Nephron (organoid): ENCODE measurements at regions not wholly inside any gene's neighbourhood (a gene's known extent, or its start where the extent isn't known, plus 50 kb on each side); places are given as distances from the start of the nearest gene placed in this dataset.

ENCODE experiments used
- H3K27ac Mint-ChIP-seq, 3 experiments: 2 replicates each; pipeline ENCODE4 v1.8.0; 2020; ENCODE audit warnings: mixed read lengths in 3 of 3, mild to moderate bottlenecking in 2 of 3, moderate library complexity in 1 of 3
- H3K27me3 Mint-ChIP-seq: 2 replicates; pipeline ENCODE4 v1.8.0; 2021; ENCODE audit warnings: low read depth, mild to moderate bottlenecking, moderate library complexity, mixed read lengths
- H3K36me3 Mint-ChIP-seq: 2 replicates; pipeline ENCODE4 v1.8.0; 2020; ENCODE audit warnings: low read depth, mixed read lengths
- H3K4me1 Mint-ChIP-seq: 2 replicates; pipeline ENCODE4 v1.8.0; 2020; ENCODE audit warnings: mixed read lengths
- H3K4me3 Mint-ChIP-seq, 3 experiments: 2 replicates each; pipeline ENCODE4 v1.8.0; 2020; ENCODE audit warnings: mild to moderate bottlenecking in 3 of 3, mixed read lengths in 3 of 3, moderate library complexity in 2 of 3
- H3K9me3 Mint-ChIP-seq: 2 replicates; pipeline ENCODE4 v1.8.0; 2020; ENCODE audit warnings: mixed read lengths
- TF ChIP-seq, protein P1 (sequence below), 3 experiments: fragments of 200-600 bp; sonication (generic); IDR thresholded peaks; one replicate each; pipeline ENCODE4 v1.5.0; 2021; ENCODE audit warnings: antibody characterized with exemption in 3 of 3; ENCODE audit not compliant: unreplicated experiment in 3 of 3

GRCh38 chr12:124418156-124418555, 123.3 kb downstream of the RFLNA start:
- Mint-ChIP-seq H3K27ac (no peak overlapping the region), H3K27me3 (no peaks in the 10 kb centered on the region), H3K36me3 (peaks cover 57% of the 10 kb centered on the region), H3K4me3 (no peak overlapping the region), H3K4me1 (peaks cover 49% of the 10 kb centered on the region), H3K9me3 (no peaks in the 10 kb centered on the region)
- TF ChIP-seq, protein P1, sequence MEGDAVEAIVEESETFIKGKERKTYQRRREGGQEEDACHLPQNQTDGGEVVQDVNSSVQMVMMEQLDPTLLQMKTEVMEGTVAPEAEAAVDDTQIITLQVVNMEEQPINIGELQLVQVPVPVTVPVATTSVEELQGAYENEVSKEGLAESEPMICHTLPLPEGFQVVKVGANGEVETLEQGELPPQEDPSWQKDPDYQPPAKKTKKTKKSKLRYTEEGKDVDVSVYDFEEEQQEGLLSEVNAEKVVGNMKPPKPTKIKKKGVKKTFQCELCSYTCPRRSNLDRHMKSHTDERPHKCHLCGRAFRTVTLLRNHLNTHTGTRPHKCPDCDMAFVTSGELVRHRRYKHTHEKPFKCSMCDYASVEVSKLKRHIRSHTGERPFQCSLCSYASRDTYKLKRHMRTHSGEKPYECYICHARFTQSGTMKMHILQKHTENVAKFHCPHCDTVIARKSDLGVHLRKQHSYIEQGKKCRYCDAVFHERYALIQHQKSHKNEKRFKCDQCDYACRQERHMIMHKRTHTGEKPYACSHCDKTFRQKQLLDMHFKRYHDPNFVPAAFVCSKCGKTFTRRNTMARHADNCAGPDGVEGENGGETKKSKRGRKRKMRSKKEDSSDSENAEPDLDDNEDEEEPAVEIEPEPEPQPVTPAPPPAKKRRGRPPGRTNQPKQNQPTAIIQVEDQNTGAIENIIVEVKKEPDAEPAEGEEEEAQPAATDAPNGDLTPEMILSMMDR (IDR thresholded peaks at IDR 0.05; ENCODE audit: unreplicated experiment in 3 of 3) = no peak

DNA sequence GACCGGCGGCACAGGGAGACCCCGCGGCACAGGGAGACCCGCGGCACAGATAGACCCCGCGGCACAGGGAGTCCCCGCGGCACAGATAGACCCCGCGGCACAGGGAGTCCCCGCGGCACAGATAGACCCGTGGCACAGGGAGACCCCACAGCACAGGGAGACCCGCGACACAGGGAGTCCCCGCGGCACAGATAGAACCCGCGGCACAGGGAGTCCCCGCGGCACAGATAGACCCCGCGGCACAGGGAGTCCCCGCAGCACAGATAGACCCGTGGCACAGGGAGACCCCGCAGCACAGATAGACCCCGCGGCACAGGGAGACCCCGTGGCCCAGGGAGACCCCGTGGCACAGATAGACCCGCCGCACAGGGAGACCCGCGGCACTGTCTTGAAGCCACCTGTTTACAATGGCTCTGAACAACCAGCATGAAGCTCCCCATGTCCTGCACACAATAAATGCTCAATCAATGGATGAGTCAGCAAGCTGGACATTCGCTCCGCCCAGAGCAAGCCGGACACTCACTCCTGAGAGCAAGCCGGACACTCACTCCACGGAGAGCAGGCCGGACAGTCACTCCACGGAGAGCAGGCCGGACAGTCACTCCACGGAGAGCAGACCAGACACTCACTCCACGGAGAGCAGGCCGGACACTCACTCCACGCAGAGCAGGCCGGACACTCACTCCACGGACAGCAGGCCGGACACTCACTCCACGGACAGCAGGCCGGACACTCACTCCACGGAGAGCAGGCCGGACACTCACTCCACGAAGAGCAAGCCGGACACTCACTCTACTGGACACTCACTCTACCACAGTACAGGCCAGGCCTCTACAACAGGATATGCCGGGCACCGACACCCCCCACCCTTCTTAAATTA, 121.9 kb downstream of the RFLNA start:
- Mint-ChIP-seq H3K27ac (no peak overlapping the region), H3K4me1 (peaks cover 55% of the 10 kb centered on the region), H3K36me3 (peaks cover 57% of the 10 kb centered on the region), H3K4me3 (no peak overlapping the region), H3K9me3 (no peaks in the 10 kb centered on the region), H3K27me3 (no peaks in the 10 kb centered on the region)
- TF ChIP-seq, protein P1 (IDR thresholded peaks at IDR 0.05; ENCODE audit: unreplicated experiment in 3 of 3) = no peak

DNA sequence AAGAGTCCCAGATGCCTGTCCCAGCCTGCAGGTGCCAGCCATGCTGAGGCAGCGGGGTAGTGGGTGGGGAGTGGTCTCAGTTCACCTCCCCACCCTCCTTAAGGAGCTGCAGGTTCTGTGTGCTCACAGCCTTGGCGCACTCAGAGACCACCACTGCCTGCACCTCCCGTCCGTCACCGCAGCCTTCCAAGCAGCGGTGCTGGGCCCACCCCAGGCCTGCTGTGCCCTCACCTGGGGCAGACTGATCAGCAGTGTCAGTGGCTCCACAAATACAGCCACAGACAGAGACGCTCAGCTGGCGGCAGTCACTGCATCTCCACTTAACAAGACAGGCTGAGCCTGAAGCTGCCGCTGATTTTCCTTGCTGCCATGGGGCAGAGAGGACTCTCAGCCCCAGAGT, 120.2 kb downstream of the RFLNA start:
- Mint-ChIP-seq H3K4me3 (no peak overlapping the region), H3K9me3 (no peaks in the 10 kb centered on the region), H3K4me1 (peaks cover 55% of the 10 kb centered on the region), H3K27me3 (no peaks in the 10 kb centered on the region), H3K36me3 (peaks cover 53% of the 10 kb centered on the region), H3K27ac (peak overlapping the region in 2 of 3 experiments; percentile 44 to 80)
- TF ChIP-seq, protein P1 (IDR thresholded peaks at IDR 0.05; ENCODE audit: unreplicated experiment in 3 of 3) = no peak

- peaks cover 4% of the 10 kb centered on the region for H3K27me3 Mint-ChIP-seq
- peak overlapping the region in 2 of 3 experiments; percentile 14 to 59 for H3K27ac Mint-ChIP-seq
- no peak overlapping the region for H3K4me3 Mint-ChIP-seq
- H3K4me1 Mint-ChIP-seq = peaks cover 48% of the 10 kb centered on the region
- no peaks in the 10 kb centered on the region for H3K9me3 Mint-ChIP-seq
- H3K36me3 Mint-ChIP-seq = peaks cover 42% of the 10 kb centered on the region
- TF ChIP-seq, protein P1 (IDR thresholded peaks at IDR 0.05; ENCODE audit: unreplicated experiment in 3 of 3) = no peak
These were observed 119.0 kb downstream of the RFLNA start for GRCh38 chr12:124413915-124414314.

DNA sequence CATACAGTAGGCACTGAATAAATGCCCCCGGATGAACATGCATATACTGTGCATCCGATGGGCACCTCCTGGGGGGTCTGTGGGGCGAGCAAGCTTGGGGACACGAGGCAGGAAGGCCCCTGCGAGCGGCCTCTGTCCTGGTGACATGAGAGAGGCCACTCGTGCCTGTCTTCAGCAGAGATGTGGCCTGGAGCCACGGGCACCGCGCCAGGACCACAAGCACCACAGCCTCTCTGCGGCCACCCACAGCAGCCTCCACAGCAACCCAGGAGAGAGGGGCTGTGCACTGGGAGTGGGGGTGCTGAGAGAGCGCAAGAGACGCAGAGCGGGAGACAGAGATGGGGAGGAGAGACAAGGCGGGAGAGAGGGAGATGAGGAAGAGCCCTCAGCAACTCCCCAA, 118.5 kb downstream of the RFLNA start:
- Mint-ChIP-seq H3K36me3 (peaks cover 38% of the 10 kb centered on the region), H3K4me1 (peaks cover 44% of the 10 kb centered on the region), H3K4me3 (no peak overlapping the region), H3K27me3 (peaks cover 4% of the 10 kb centered on the region), H3K9me3 (no peaks in the 10 kb centered on the region), H3K27ac (peak overlapping the region in 2 of 3 experiments; percentile 38 to 41)
- TF ChIP-seq, protein P1 (IDR thresholded peaks at IDR 0.05; ENCODE audit: unreplicated experiment in 3 of 3) = no peak

- peaks cover 4% of the 10 kb centered on the region for H3K27me3 Mint-ChIP-seq
- H3K9me3 Mint-ChIP-seq = no peaks in the 10 kb centered on the region
- peaks cover 44% of the 10 kb centered on the region for H3K4me1 Mint-ChIP-seq
- no peak overlapping the region for H3K27ac Mint-ChIP-seq
- H3K4me3 Mint-ChIP-seq = no peak overlapping the region
- peaks cover 32% of the 10 kb centered on the region for H3K36me3 Mint-ChIP-seq
- TF ChIP-seq, protein P1 (IDR thresholded peaks at IDR 0.05; ENCODE audit: unreplicated experiment in 3 of 3) = no peak
These were observed 117.7 kb downstream of the RFLNA start for GRCh38 chr12:124412646-124413015.
